HG02798 (cell line): ENCODE measurements at regions not wholly inside any gene's neighbourhood (a gene's known extent, or its start where the extent isn't known, plus 50 kb on each side); places are given as distances from the start of the nearest gene placed in this dataset.
"Not testable (repeated sequence)": the region's sequence is repeated elsewhere in the genome, so short reads cannot be mapped to it uniquely, and the experiment has no call there.

Source experiments
- ATAC-seq: cut with Tn5 transposase; IDR thresholded peaks from one replicate; pipeline ENCODE4 v1.9.1; 2021; ENCODE audit warnings: mild to moderate bottlenecking; ENCODE audit not compliant: unreplicated experiment, poor library complexity

DNA sequence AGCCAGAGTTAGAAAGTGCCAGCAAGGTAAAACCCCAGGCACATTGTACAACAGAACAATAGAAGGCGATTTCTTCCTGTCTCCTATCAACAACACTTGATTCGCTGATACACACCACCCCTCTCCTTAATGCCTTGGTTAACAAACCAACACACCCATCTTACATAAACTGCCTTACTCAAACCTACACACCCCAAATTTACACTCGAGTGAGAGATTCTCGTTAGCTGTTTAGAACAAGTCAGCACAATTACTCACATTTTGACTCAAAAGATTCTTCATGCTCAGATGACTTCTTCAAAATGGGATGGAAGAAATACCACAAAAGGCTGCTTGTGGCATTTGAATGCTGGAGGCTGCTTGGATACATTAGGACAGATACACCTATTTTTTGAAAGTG lies 80.0 kb upstream of the FOXQ1 start:
- no peak for ATAC-seq

GRCh38 chr6:1230689-1231605 lies 81.0 kb upstream of the FOXQ1 start:
- ATAC-seq = no peak

- ATAC-seq = no peak
Observed at GRCh38 chr6:1230281-1230680, 81.6 kb upstream of the FOXQ1 start.

- no peak for ATAC-seq
Observed at GRCh38 chr6:1229808-1230207, 82.1 kb upstream of the FOXQ1 start.

- no peak for ATAC-seq
Observed at GRCh38 chr6:1229301-1229700, 82.6 kb upstream of the FOXQ1 start.

GRCh38 chr6:1228754-1229191 lies 83.1 kb upstream of the FOXQ1 start:
- no peak for ATAC-seq

GRCh38 chr6:1227935-1228753 lies 83.8 kb upstream of the FOXQ1 start:
- no peak for ATAC-seq

GRCh38 chr6:1227600-1227934 lies 84.3 kb upstream of the FOXQ1 start:
- ATAC-seq = no peak

DNA sequence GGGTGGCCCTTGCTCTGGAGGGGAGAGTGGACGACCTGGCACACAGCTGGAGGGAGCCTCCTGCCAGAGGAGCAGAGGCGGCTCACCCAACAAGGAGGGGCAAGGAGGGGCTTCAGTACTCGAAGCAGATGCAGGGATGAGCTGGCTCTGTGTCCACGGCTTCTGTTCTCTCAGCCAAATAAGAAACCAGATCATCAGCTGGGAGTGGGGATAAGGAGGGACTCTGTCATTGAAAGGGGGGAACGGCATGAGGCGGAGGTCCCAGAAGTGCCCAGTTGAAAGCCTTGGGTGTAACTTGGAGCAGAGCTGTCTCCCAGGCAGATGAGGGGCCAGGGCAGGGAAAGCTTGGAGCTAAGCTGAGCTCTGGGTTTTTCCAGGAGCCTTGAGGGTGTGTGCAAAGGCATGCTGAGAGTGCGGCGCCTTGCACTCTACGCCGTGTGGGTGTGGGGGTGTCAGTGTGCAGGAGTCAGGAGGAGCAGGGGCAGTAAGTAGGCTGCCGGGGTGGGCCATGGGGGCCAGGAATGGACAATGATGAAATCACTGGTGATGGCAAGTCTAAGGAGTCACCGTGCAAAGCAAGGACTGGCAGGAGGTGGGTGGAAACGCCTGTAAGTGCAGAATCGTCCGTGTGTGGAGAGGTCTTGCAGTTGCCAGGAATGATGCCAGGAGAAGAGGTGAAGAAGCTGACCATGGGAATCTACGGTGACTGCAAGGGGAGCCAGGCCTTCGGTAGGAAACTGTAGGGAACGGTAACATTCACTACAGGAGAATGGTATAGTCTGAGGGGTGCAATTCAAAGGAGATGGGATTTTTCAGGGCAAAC lies 85.4 kb upstream of the FOXQ1 start:
- ATAC-seq = no peak

DNA sequence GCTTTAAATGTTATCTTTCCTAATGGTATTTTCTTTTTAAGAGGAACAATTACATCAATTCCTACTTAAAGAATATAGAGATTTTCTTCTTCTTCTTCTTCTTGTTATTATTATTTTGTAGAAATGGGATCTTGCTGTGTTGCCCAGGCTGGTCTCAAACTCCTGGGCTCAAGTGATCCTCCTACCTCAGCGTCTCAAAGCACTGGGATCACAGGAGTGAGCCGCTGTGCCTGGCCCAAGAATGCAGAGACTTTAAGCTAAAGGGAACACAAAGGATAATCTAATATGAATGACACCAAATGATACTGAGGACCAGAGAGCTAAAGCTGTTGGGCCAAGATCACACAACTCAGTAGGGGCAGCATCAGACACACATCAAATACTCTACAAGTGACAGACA lies 87.4 kb upstream of the FOXQ1 start:
- no peak for ATAC-seq

- ATAC-seq = no peak
Observed at GRCh38 chr6:1222728-1223595, 88.9 kb upstream of the FOXQ1 start.

DNA sequence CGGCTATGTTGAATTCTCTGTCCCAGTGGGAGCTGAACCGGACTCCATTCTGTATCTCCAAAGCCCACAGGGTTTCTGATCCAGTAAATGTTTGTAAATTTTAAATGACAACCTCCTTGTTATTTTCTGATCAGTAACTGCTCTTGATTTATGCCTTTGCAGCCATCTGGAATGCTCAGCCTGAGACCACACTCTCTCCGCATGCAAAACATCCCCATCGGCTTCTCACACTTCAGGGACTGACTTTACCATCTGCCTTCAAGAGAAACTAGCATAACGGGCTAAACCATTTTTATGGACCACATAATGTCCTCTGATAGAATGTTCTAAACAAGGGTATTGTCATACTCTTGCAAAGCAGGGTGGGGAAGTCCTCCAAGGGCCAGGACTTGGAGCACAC lies 94.5 kb upstream of the FOXQ1 start:
- ATAC-seq = no peak

GRCh38 chr6:1216488-1216974 lies 95.4 kb upstream of the FOXQ1 start:
- no peak for ATAC-seq

- no peak for ATAC-seq
Observed at GRCh38 chr6:1215884-1216487, 95.9 kb upstream of the FOXQ1 start.

DNA sequence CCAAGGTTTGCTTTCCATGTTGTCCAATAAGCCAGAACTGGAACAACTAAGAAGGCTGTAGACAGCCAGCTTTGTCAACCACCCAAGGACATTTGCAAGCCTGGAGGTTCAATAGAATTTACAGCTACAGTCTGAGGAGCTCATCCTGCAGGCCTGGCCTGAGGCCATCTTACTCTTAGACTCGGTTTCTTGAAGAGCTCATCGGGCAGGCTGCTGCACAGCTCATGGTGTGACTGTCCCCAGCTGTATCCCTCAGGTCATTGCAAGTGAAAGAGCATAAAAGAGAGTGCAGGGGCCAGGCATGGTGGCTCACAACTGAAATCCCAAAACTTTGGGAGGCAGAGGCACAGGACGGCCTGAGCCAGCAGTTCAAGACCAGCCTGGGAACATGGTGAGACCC lies 96.9 kb upstream of the FOXQ1 start:
- ATAC-seq = no peak

DNA sequence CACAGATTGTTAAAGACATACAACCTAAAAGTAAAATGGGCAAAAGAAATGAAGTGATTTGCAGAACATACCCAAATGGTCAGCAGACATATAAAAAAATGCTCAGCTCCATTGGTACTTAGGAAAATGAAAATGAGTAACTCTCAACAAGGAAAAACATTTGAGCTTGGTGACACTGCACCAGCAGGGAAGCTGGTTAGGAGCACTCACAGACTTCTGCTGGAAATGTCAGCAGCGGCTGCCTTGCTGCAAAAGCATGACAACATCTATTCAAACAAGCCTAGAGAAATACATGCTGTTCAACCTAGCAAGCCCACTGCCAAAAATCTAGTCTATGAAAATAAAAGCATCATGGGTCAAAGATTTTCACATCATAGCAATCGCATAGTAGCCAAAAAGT lies 99.0 kb upstream of the FOXQ1 start:
- ATAC-seq = no peak

- ATAC-seq = not testable (repeated sequence)
Observed at GRCh38 chr6:1212138-1212537, 99.8 kb upstream of the FOXQ1 start.

DNA sequence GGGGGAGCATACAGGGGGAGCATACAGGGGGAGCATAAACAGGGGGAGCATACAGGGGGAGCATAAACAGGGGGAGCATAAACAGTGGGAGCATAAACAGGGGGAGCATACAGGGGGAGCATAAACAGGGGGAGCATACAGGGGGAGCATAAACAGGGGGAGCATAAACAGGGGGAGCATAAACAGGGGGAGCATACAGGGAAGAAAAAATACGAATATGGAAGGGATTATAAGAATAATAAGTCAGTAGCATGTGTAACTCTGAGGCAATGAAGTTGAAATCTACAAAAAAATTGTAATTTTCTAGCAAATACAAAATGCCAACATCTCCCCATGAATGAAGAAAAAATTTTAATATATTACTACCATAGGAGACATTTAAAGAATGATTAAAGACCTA lies 101.3 kb upstream of the FOXQ1 start:
- not testable (repeated sequence) for ATAC-seq

- ATAC-seq = no peak
Observed at GRCh38 chr6:1208876-1209275, 103.0 kb upstream of the FOXQ1 start.
